NB4 (cell line): ENCODE measurements at regions not wholly inside any gene's neighbourhood (a gene's known extent, or its start where the extent isn't known, plus 50 kb on each side); places are given as distances from the start of the nearest gene placed in this dataset.

Source experiments
- POLR2A ChIP-seq: IDR thresholded peaks from 2 replicates; pipeline ENCODE4 v1.6.1; 2011; ENCODE audit warnings: mild to moderate bottlenecking; ENCODE audit not compliant: insufficient read length; ENCODE audit errors: extremely low read depth
- TF ChIP-seq, protein P1 (sequence below): IDR thresholded peaks from one replicate; pipeline ENCODE4 v1.5.1; 2012; ENCODE audit warnings: low read depth, low read length

DNA sequence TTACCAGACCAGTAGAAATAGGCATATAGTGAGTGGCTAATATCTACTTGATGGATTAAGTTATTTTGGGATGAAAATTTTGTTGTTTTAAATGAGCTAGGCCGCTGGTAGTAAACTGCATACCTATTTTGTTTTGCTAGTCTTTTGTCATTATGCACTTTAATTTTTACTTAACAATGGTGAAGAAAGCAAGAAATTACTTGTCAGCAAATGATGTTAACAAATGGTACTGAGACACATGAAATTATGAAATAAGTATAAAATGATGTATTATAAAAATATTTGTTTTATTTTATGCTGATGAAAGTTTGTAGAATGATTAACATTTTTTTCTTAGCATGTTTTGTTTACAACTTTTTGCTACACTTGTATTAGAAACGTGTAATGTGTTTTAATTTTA is 807.7 kb downstream of the TBC1D32 start:
- TF ChIP-seq, protein P1, sequence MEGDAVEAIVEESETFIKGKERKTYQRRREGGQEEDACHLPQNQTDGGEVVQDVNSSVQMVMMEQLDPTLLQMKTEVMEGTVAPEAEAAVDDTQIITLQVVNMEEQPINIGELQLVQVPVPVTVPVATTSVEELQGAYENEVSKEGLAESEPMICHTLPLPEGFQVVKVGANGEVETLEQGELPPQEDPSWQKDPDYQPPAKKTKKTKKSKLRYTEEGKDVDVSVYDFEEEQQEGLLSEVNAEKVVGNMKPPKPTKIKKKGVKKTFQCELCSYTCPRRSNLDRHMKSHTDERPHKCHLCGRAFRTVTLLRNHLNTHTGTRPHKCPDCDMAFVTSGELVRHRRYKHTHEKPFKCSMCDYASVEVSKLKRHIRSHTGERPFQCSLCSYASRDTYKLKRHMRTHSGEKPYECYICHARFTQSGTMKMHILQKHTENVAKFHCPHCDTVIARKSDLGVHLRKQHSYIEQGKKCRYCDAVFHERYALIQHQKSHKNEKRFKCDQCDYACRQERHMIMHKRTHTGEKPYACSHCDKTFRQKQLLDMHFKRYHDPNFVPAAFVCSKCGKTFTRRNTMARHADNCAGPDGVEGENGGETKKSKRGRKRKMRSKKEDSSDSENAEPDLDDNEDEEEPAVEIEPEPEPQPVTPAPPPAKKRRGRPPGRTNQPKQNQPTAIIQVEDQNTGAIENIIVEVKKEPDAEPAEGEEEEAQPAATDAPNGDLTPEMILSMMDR, result no peak
- TF ChIP-seq POLR2A, result no peak
